ENCODE measurements at regions not wholly inside any gene's neighbourhood (a gene's known extent, or its start where the extent isn't known, plus 50 kb on each side); places are given as distances from the start of the nearest gene placed in this dataset.

GRCh38 chr4:123114915-123115756 lies 192.7 kb upstream of the NUDT6 start:
- DNase-seq, result no peak
- no TSS peak for BruUV-seq (replicated peaks)
- CTCF ChIA-PET, result interaction anchor here (2.1 kb wide), 1 partner anchor 12 kb away, joined by 6 read pairs; no protein-coding TSS in a partner anchor
- TF ChIP-seq POLR2A (IDR thresholded peaks at IDR 0.05; ENCODE audit: low read depth, low read length), result no peak
- TF ChIP-seq USF2 (IDR thresholded peaks at IDR 0.05; ENCODE audit: low read depth, low read length), result no peak
- no peak for TF ChIP-seq RFX5 (IDR thresholded peaks at IDR 0.05; ENCODE audit: low read depth, low read length)
- TF ChIP-seq RCOR1 (IDR thresholded peaks at IDR 0.05; ENCODE audit: insufficient replicate concordance, low read length), result no peak
- no peak for TF ChIP-seq ELK1 (IDR thresholded peaks at IDR 0.05; ENCODE audit: borderline replicate concordance, low read depth, low read length)
- TF ChIP-seq CHD1 (IDR thresholded peaks at IDR 0.05; ENCODE audit: low read depth, low read length), result no peak
- TF ChIP-seq CTCF (conservative IDR thresholded peaks at IDR 0.05; ENCODE audit: low read depth, low read length), result no peak
- TF ChIP-seq MAZ (IDR thresholded peaks at IDR 0.05; ENCODE audit: borderline replicate concordance, low read depth, low read length), result no peak
- no peak for TF ChIP-seq RAD21 (IDR thresholded peaks at IDR 0.05; ENCODE audit: low read length)
- no peak for TF ChIP-seq SMC3 (IDR thresholded peaks at IDR 0.05; ENCODE audit: low read depth, low read length)
- no peak for TF ChIP-seq BHLHE40 (IDR thresholded peaks at IDR 0.05; ENCODE audit: low read depth, low read length)
- TF ChIP-seq NFE2L2 (IDR thresholded peaks at IDR 0.05; ENCODE audit: low read depth, low read length), result no peak
- TF ChIP-seq MAFK (IDR thresholded peaks at IDR 0.05; ENCODE audit: low read depth, low read length), result no peak

More at GRCh38 chr4:123114915-123115756, 192.7 kb upstream of the NUDT6 start:
- H4K91ac ChIP-seq (ENCODE audit: insufficient read depth, low read depth, low read length), result no peak overlapping the region
- no peak overlapping the region for H3K23ac ChIP-seq (ENCODE audit: low read depth, low read length)
- no peaks in the 10 kb centered on the region for H4K20me1 ChIP-seq (ENCODE audit: insufficient read depth, low read length)
- POLR2A ChIA-PET (ENCODE audit: unreplicated experiment), result no interaction called here
- peaks cover 5% of the 10 kb centered on the region for H3K4me1 ChIP-seq (ENCODE audit: control insufficient read depth, insufficient read depth, low read length)
- peaks cover 0 to 20% of the 10 kb centered on the region in 2 experiments; a peak in 1 of 4 replicates for H3K79me1 ChIP-seq (ENCODE audit: low read depth in 1 of 2, low read length in 2 of 2)
- no peaks in the 10 kb centered on the region for H3K9me1 ChIP-seq (ENCODE audit: insufficient read depth, low read length)
- H3K14ac ChIP-seq (replicated peaks; ENCODE audit: low read depth, low read length), result 0 out of 2 replicates have a peak overlapping the region, but pooled peaks have one; percentile 12
- H3K56ac ChIP-seq (ENCODE audit: extremely low read depth, insufficient read depth, low read length), result no peak overlapping the region
- H3K9me3 ChIP-seq (ENCODE audit: control insufficient read depth, insufficient read depth, low read length), result no peaks in the 10 kb centered on the region; the same call in 1 of the 2 replicates
- H4K5ac ChIP-seq (ENCODE audit: low read depth, low read length), result peak overlapping the region; percentile 36; the same call in 1 of the 2 replicates
- no peak overlapping the region for H3K4me3 ChIP-seq (ENCODE audit: insufficient read depth, low read depth, low read length)
- H3K27ac ChIP-seq (ENCODE audit: insufficient read depth, low read length), result peak overlapping the region; percentile 19; the same call in 1 of the 2 replicates
- H2AK9ac ChIP-seq (replicated peaks; ENCODE audit: low read depth, low read length, poor library complexity), result peak overlapping the region; percentile 37
- H3K18ac ChIP-seq (ENCODE audit: low read depth, low read length), result no peak overlapping the region; the same call in 1 of the 2 replicates
- ATAC-seq (ENCODE audit: low read depth), result no peak
- H2BK20ac ChIP-seq (ENCODE audit: low read depth, low read length), result no peak overlapping the region
- 0 out of 3 replicates have a peak overlapping the region, but pooled peaks have one; percentile 71 for H2BK15ac ChIP-seq (ENCODE audit: low read depth, low read length)
- H3K4me2 ChIP-seq (ENCODE audit: low read depth, low read length), result no peak overlapping the region
- peak overlapping the region; percentile 39; the same call in 1 of the 2 replicates for H3K4ac ChIP-seq (ENCODE audit: low read depth, low read length)
- peak overlapping the region; percentile 23 for H2AFZ ChIP-seq (replicated peaks; ENCODE audit: low read length, poor library complexity)
- peak overlapping the region; percentile 20; the same call in 1 of the 2 replicates for H2AK5ac ChIP-seq (ENCODE audit: low read depth, low read length)
- H3K27me3 ChIP-seq (ENCODE audit: control insufficient read depth, insufficient read depth, low read length), result no peaks in the 10 kb centered on the region
- no peak overlapping the region for H3K9ac ChIP-seq (ENCODE audit: low read depth, low read length)
- H2BK120ac ChIP-seq (ENCODE audit: low read depth, low read length), result peak overlapping the region; percentile 30; the same call in 1 of the 2 replicates
- 90% methylated on average over 17 of the region's 39 CpGs; no CpG with 5 or more reads in 1 of the 2 experiments for WGBS, 2 experiments (ENCODE audit: extremely low coverage in 2 of 2, insufficient read length in 1 of 2)
- H3K36me3 ChIP-seq (ENCODE audit: control insufficient read depth, insufficient read depth, low read length), result no peaks in the 10 kb centered on the region
- in situ Hi-C loops (cut with MboI; ENCODE audit: low sequenced_read_pairs), result loop anchor here (10.0 kb wide), 2 partner anchors 550 to 990 kb away; no protein-coding TSS in a partner anchor
- H2BK5ac ChIP-seq (ENCODE audit: low read depth, low read length, poor library complexity, severe bottlenecking), result peak overlapping the region; percentile 37
- dilution Hi-C loops (cut with HindIII; ENCODE audit: low sequenced_read_pairs, unreplicated experiment), result no loop called here
- intact Hi-C loops (cut with micrococcal nuclease), result no loop called here
- peak overlapping the region in 1 of 2 experiments; percentile 17; a peak in 1 of 4 replicates for H4K8ac ChIP-seq (ENCODE audit: low read depth in 2 of 2, low read length in 2 of 2)
